ENCODE measurements at regions not wholly inside any gene's neighbourhood (a gene's known extent, or its start where the extent isn't known, plus 50 kb on each side); places are given as distances from the start of the nearest gene placed in this dataset.

- no peak for DNase-seq (ENCODE audit: low read depth, low spot score)
- in situ Hi-C loops (cut with HindIII; ENCODE audit: low pct_unique_long_range_greater_than_20kb, low sequenced_read_pairs), result no loop called here
- Histone ChIP-seq H3K27ac (ENCODE audit: low read length) (no peak overlapping the region), H3K27me3 (ENCODE audit: control insufficient read depth, insufficient read depth, low read length) (peaks cover 15% of the 10 kb centered on the region; the same call in 1 of the 2 replicates), H3K4me3 (ENCODE audit: low read depth in 2 of 2, low read length in 2 of 2) (no peak overlapping the region), H3K4me1 (ENCODE audit: control insufficient read depth, insufficient read depth, low read length) (no peaks in the 10 kb centered on the region), H3K9me3 (ENCODE audit: control insufficient read depth, insufficient read depth, low read depth, low read length) (no peaks in the 10 kb centered on the region), H3K36me3 (ENCODE audit: control insufficient read depth, insufficient read depth, low read length) (no peaks in the 10 kb centered on the region)
- TF ChIP-seq POLR2AphosphoS5 (IDR thresholded peaks at IDR 0.05; ENCODE audit: low read depth, low read length), result no peak
- no peak for TF ChIP-seq TCF7L2 (IDR thresholded peaks at IDR 0.05; ENCODE audit: low read depth, low read length)
- TF ChIP-seq SIN3A (IDR thresholded peaks at IDR 0.05; ENCODE audit: borderline replicate concordance, insufficient read depth, low read depth, low read length), result no peak
- no peak for TF ChIP-seq REST (IDR thresholded peaks at IDR 0.05; ENCODE audit: insufficient read depth in 1 of 2, low read depth in 2 of 2, low read length in 1 of 2)
- TF ChIP-seq CTCF (IDR thresholded peaks at IDR 0.05), result no peak
- ChIA-PET CTCF (no interaction called here), POLR2A (no interaction called here)
- intact Hi-C loops (cut with micrococcal nuclease; ENCODE audit: unreplicated experiment), result no loop called here
- ATAC-seq, result no peak
- BruUV-seq (replicated peaks), result no TSS peak
These were observed 321.4 kb downstream of the HAPSTR1 start for GRCh38 chr16:9412915-9413264.

GRCh38 chr16:9415545-9415944 is 324.1 kb downstream of the HAPSTR1 start:
- intact Hi-C loops (cut with micrococcal nuclease; ENCODE audit: unreplicated experiment) (no loop called here), in situ Hi-C loops (cut with HindIII; ENCODE audit: low pct_unique_long_range_greater_than_20kb, low sequenced_read_pairs) (no loop called here)
- ChIA-PET CTCF (no interaction called here), POLR2A (no interaction called here)
- Histone ChIP-seq H3K27ac (ENCODE audit: low read length) (no peak overlapping the region), H3K36me3 (ENCODE audit: control insufficient read depth, insufficient read depth, low read length) (no peaks in the 10 kb centered on the region), H3K27me3 (ENCODE audit: control insufficient read depth, insufficient read depth, low read length) (peaks cover 8% of the 10 kb centered on the region; the same call in 1 of the 2 replicates), H3K4me1 (ENCODE audit: control insufficient read depth, insufficient read depth, low read length) (no peaks in the 10 kb centered on the region), H3K9me3 (ENCODE audit: control insufficient read depth, insufficient read depth, low read depth, low read length) (no peaks in the 10 kb centered on the region), H3K4me3 (ENCODE audit: low read depth in 2 of 2, low read length in 2 of 2) (no peak overlapping the region)
- no TSS peak for BruUV-seq (replicated peaks)
- no peak for DNase-seq (ENCODE audit: low read depth, low spot score)
- ATAC-seq, result no peak
- no peak for TF ChIP-seq TCF7L2 (IDR thresholded peaks at IDR 0.05; ENCODE audit: low read depth, low read length)
- no peak for TF ChIP-seq POLR2AphosphoS5 (IDR thresholded peaks at IDR 0.05; ENCODE audit: low read depth, low read length)
- TF ChIP-seq CTCF (IDR thresholded peaks at IDR 0.05), result no peak
- TF ChIP-seq REST (IDR thresholded peaks at IDR 0.05; ENCODE audit: insufficient read depth in 1 of 2, low read depth in 2 of 2, low read length in 1 of 2), result no peak
- no peak for TF ChIP-seq SIN3A (IDR thresholded peaks at IDR 0.05; ENCODE audit: borderline replicate concordance, insufficient read depth, low read depth, low read length)
